ENCODE measurements at regions not wholly inside any gene's neighbourhood (a gene's known extent, or its start where the extent isn't known, plus 50 kb on each side); places are given as distances from the start of the nearest gene placed in this dataset.

- no peaks in the 10 kb centered on the region for H3K9me3 ChIP-seq (ENCODE audit: low read depth)
- no peaks in the 10 kb centered on the region for H3K27me3 ChIP-seq
- H3K27ac ChIP-seq, result peak overlapping the region; percentile 99
- no peak overlapping the region for H2AFZ ChIP-seq
- peaks cover 65% of the 10 kb centered on the region for H3K79me2 ChIP-seq
- 65% methylated on average over 3 of the region's 3 CpGs for WGBS (ENCODE audit: low lambda C conversion rate, missing lambda C conversion rate)
- no peaks in the 10 kb centered on the region for H3K36me3 ChIP-seq (replicated peaks; ENCODE audit: insufficient read depth, low read depth)
- H4K20me1 ChIP-seq (ENCODE audit: insufficient read depth, poor library complexity, severe bottlenecking), result no peaks in the 10 kb centered on the region
- H3K4me2 ChIP-seq, result peak overlapping the region; percentile 39
- TF ChIP-seq EZH2 (IDR thresholded peaks at IDR 0.05; ENCODE audit: borderline replicate concordance) (no peak), CTCF (IDR thresholded peaks at IDR 0.05; ENCODE audit: poor library complexity) (no peak), EZH2phosphoT487 (IDR thresholded peaks at IDR 0.05; ENCODE audit: low read depth, severe bottlenecking, unreplicated experiment) (no peak)
- H3K9me2 ChIP-seq (replicated peaks; ENCODE audit: insufficient read depth), result no peaks in the 10 kb centered on the region
- H3K4me3 ChIP-seq, result no peak overlapping the region
- DNase-seq (ENCODE audit: low spot score), result no peak
- peaks cover 61% of the 10 kb centered on the region for H3K4me1 ChIP-seq (ENCODE audit: insufficient read depth)
Measured at GRCh38 chr17:72466606-72467005, 345.8 kb downstream of the SOX9 start.

- Histone ChIP-seq H2AFZ (no peak overlapping the region), H3K4me2 (peak overlapping the region; percentile 56), H3K9me3 (ENCODE audit: low read depth) (no peaks in the 10 kb centered on the region), H4K20me1 (ENCODE audit: insufficient read depth, poor library complexity, severe bottlenecking) (no peaks in the 10 kb centered on the region), H3K9me2 (replicated peaks; ENCODE audit: insufficient read depth) (no peaks in the 10 kb centered on the region), H3K27me3 (no peaks in the 10 kb centered on the region), H3K36me3 (replicated peaks; ENCODE audit: insufficient read depth, low read depth) (no peaks in the 10 kb centered on the region), H3K27ac (peak overlapping the region; percentile 99), H3K79me2 (peaks cover 66% of the 10 kb centered on the region), H3K4me1 (ENCODE audit: insufficient read depth) (peaks cover 64% of the 10 kb centered on the region), H3K4me3 (no peak overlapping the region)
- peak; percentile 77 for DNase-seq (ENCODE audit: low spot score)
- WGBS (ENCODE audit: low lambda C conversion rate, missing lambda C conversion rate), result 25% methylated on average over 20 of the region's 21 CpGs
- TF ChIP-seq EZH2 (IDR thresholded peaks at IDR 0.05; ENCODE audit: borderline replicate concordance) (no peak), EZH2phosphoT487 (IDR thresholded peaks at IDR 0.05; ENCODE audit: low read depth, severe bottlenecking, unreplicated experiment) (no peak), CTCF (IDR thresholded peaks at IDR 0.05; ENCODE audit: poor library complexity) (no peak)
Measured at GRCh38 chr17:72467841-72468653, 347.2 kb downstream of the SOX9 start.

- TF ChIP-seq EZH2 (IDR thresholded peaks at IDR 0.05; ENCODE audit: borderline replicate concordance), result no peak
- no peak for TF ChIP-seq CTCF (IDR thresholded peaks at IDR 0.05; ENCODE audit: poor library complexity)
- no peak for TF ChIP-seq EZH2phosphoT487 (IDR thresholded peaks at IDR 0.05; ENCODE audit: low read depth, severe bottlenecking, unreplicated experiment)
- Histone ChIP-seq H3K4me2 (peak overlapping the region; percentile 56), H3K4me1 (ENCODE audit: insufficient read depth) (peaks cover 61% of the 10 kb centered on the region), H2AFZ (no peak overlapping the region), H4K20me1 (ENCODE audit: insufficient read depth, poor library complexity, severe bottlenecking) (no peaks in the 10 kb centered on the region), H3K27me3 (no peaks in the 10 kb centered on the region), H3K9me3 (ENCODE audit: low read depth) (no peaks in the 10 kb centered on the region), H3K27ac (peak overlapping the region; percentile 99), H3K79me2 (peaks cover 62% of the 10 kb centered on the region), H3K9me2 (replicated peaks; ENCODE audit: insufficient read depth) (no peaks in the 10 kb centered on the region), H3K36me3 (replicated peaks; ENCODE audit: insufficient read depth, low read depth) (no peaks in the 10 kb centered on the region), H3K4me3 (no peak overlapping the region)
- 94% methylated on average over 4 of the region's 4 CpGs for WGBS (ENCODE audit: low lambda C conversion rate, missing lambda C conversion rate)
- DNase-seq (ENCODE audit: low spot score), result no peak
Measured at GRCh38 chr17:72468841-72469240, 348.0 kb downstream of the SOX9 start.
